Thoracic aorta (tissue), 2 donors: ENCODE measurements at regions not wholly inside any gene's neighbourhood (a gene's known extent, or its start where the extent isn't known, plus 50 kb on each side); places are given as distances from the start of the nearest gene placed in this dataset.

Experiments used
- ATAC-seq: fragments of 150-250 bp; one replicate; pipeline ENCODE4 v1.8.0; 2017; ENCODE audit warnings: low read depth; ENCODE audit not compliant: insufficient number of reproducible peaks, low FRiP score
- DNase-seq: peaks from one replicate; pipeline ENCODE4 v3.0.0-alpha.2; 2020; ENCODE audit warnings: low spot score
- H3K27ac ChIP-seq, 2 donors: fragments of 200-600 bp; sonication (generic); 1 replicate in 1 of 2; 2 replicates in 1 of 2; pipeline ENCODE4 v1.5.1; 2016; ENCODE audit warnings: mild to moderate bottlenecking in 2 of 2, moderate library complexity in 2 of 2
- H3K27me3 ChIP-seq: fragments of 200-600 bp; sonication (generic); replicated peaks from 2 replicates; pipeline ENCODE4 v1.6.0; 2016; ENCODE audit warnings: mild to moderate bottlenecking; ENCODE audit not compliant: insufficient read depth
- H3K36me3 ChIP-seq: fragments of 200-600 bp; sonication (generic); one replicate; pipeline ENCODE4 v1.5.1; 2016
- H3K4me1 ChIP-seq, 2 donors: fragments of 200-600 bp; sonication (generic); 1 replicate in 1 of 2; 2 replicates in 1 of 2; pipeline versions ENCODE4 v1.5.1 to v1.6.0; 2016; ENCODE audit warnings: low read depth in 2 of 2, mild to moderate bottlenecking in 1 of 2; ENCODE audit not compliant: control insufficient read depth in 1 of 2
- H3K4me3 ChIP-seq: fragments of 200-600 bp; sonication (generic); 2 replicates; pipeline ENCODE4 v1.5.1; 2016; ENCODE audit warnings: mild to moderate bottlenecking
- H3K9me3 ChIP-seq: fragments of 200-600 bp; sonication (generic); 2 replicates; pipeline ENCODE4 v1.5.1; 2016
- TF ChIP-seq, protein P1 (sequence below): fragments of 200-600 bp; sonication (generic); IDR thresholded peaks from one replicate; pipeline ENCODE4 v1.5.1; 2019; ENCODE audit warnings: antibody characterized with exemption

DNA sequence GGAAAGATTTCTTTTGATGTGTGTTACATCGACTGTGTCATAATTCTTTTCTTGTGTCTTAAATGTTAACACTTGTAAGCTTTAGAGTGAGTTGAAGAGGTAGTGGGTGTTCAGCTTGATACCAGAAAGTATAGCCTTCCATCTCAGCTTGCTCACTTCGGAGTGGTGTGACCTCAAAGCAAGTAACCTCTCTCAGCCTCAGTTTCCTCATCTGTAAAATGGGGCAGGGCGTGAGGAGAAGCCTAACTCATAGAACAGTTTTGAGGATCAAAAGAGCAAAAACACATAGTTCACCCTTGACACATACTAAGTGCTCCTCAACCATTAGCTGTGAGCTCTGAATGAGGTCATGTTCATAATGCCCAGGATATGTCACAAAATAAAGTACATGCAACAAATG, 434.8 kb upstream of the PROK2 start:
- no peaks in the 10 kb centered on the region for H3K36me3 ChIP-seq
- no peak for ATAC-seq

DNA sequence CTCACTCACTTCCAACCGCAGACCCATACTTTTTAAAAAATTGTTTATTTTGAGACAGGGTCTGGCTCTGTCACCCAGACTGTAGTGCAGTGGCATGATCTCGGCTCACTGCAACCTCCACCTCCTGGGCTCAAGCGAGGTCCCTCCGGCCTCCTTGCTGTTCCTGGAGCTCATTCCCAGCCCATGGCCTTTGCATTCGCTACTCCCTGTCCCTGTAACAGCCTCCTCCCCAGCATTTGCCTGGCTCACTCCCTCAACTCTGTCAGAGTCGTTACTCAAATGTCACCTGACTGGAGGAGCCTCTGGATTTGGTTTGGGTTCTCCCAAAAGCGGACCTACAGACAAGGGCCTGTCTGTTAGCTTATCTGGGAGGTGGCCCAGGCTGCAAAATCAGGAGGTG, 432.6 kb upstream of the PROK2 start:
- ATAC-seq: no peak
- TF ChIP-seq, protein P1, sequence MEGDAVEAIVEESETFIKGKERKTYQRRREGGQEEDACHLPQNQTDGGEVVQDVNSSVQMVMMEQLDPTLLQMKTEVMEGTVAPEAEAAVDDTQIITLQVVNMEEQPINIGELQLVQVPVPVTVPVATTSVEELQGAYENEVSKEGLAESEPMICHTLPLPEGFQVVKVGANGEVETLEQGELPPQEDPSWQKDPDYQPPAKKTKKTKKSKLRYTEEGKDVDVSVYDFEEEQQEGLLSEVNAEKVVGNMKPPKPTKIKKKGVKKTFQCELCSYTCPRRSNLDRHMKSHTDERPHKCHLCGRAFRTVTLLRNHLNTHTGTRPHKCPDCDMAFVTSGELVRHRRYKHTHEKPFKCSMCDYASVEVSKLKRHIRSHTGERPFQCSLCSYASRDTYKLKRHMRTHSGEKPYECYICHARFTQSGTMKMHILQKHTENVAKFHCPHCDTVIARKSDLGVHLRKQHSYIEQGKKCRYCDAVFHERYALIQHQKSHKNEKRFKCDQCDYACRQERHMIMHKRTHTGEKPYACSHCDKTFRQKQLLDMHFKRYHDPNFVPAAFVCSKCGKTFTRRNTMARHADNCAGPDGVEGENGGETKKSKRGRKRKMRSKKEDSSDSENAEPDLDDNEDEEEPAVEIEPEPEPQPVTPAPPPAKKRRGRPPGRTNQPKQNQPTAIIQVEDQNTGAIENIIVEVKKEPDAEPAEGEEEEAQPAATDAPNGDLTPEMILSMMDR: no peak
- no peaks in the 10 kb centered on the region for H3K36me3 ChIP-seq
- H3K27me3 ChIP-seq: no peaks in the 10 kb centered on the region
- no peak for DNase-seq
- H3K27ac ChIP-seq: no peak overlapping the region
- H3K4me1 ChIP-seq: peaks cover 0 to under 1% of the 10 kb centered on the region in 2 donors
- no peaks in the 10 kb centered on the region for H3K9me3 ChIP-seq
- H3K4me3 ChIP-seq: no peak overlapping the region

More for the DNA sequence above, 434.8 kb upstream of the PROK2 start:
- Histone ChIP-seq H3K4me1 (peaks cover 3 to 7% of the 10 kb centered on the region in 2 donors), H3K27ac (no peak overlapping the region), H3K9me3 (peaks cover 7% of the 10 kb centered on the region), H3K27me3 (no peaks in the 10 kb centered on the region), H3K4me3 (no peak overlapping the region)
- DNase-seq: no peak
- TF ChIP-seq, protein P1: no peak

DNA sequence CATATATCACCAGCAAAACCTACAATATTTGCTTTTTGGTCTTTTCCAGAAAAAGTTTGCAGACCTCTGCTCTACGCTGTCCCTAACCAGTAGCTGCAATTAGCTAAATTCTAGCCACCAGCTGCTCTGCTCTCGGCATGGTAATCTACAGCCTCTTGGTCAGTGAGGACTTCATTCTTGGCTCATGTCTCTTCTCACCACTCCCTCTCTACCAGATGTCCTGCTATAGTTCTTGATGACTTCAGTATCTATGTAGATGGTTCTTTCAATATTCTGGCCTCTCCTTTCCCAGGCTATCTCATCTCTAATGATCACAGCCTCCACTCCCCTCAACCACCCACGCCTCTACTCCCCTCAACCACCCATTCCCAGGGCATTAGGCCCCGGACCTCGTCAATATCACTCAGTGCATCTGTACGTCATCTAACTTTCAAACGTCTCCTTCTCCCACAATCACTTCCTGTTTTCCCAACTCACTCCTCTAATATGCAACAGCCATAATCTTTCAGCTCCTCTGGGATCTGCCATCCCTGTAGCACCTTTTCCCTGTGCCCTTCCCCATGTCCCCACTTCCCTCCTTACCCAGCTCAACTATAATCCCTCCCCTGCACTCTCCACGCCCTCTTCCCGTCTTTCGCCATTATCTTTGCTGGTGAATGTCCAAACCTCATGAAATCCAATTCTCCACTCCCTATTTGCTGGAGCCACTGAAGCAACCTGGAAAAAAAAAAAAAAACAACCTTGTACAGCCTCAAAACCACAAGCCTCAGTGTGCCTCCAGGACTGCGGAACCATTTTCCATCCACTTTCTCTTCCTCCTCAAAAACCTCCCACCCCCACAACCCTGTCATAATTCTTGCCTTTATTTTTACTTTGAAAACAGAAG, 429.4 kb upstream of the PROK2 start:
- TF ChIP-seq, protein P1: no peak
- Histone ChIP-seq H3K4me1 (no peaks in the 10 kb centered on the region), H3K4me3 (no peak overlapping the region), H3K9me3 (no peaks in the 10 kb centered on the region), H3K27me3 (no peaks in the 10 kb centered on the region), H3K27ac (no peak overlapping the region), H3K36me3 (no peaks in the 10 kb centered on the region)
- DNase-seq (no peak), ATAC-seq (no peak)

DNA sequence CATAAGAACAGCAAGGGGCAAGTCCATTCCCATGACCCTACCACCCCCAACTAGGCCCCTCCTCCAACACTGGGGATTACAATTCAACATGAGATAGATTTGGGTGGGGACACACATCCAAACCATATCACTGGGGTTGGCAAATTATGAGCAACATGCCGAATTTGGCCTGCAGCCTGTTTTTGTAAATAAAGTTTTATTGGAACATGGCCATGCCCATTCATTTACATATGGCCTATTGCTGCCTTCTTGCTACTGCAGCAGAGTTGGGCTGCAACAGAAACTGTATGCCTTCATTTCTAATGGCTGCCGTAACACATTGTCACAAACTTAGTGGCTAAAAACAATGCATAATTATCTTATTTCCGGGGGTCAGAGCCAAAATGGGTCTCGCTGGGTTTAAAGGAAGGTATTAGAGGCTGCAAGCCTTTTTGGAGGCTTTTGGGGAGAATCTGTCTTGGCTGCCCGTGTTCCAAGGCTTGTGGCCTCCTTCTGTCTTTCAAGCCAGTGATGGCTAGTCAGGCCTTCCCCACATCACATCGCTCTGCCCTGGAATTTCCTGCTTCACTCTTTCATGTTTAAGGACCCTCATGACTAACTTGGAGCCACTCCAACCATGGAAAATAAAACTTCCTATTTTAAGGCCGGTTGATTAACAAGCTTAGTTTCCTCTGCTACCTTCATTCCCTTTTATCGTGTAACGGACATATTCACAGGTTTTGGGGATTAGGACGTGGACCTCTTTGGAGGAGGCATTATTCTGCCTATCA, 428.5 kb upstream of the PROK2 start:
- H3K27me3 ChIP-seq: no peaks in the 10 kb centered on the region
- no peak for ATAC-seq
- no peak overlapping the region for H3K4me3 ChIP-seq
- DNase-seq: no peak
- TF ChIP-seq, protein P1: no peak
- H3K9me3 ChIP-seq: no peaks in the 10 kb centered on the region
- H3K27ac ChIP-seq: no peak overlapping the region
- H3K4me1 ChIP-seq: no peaks in the 10 kb centered on the region
- H3K36me3 ChIP-seq: no peaks in the 10 kb centered on the region

DNA sequence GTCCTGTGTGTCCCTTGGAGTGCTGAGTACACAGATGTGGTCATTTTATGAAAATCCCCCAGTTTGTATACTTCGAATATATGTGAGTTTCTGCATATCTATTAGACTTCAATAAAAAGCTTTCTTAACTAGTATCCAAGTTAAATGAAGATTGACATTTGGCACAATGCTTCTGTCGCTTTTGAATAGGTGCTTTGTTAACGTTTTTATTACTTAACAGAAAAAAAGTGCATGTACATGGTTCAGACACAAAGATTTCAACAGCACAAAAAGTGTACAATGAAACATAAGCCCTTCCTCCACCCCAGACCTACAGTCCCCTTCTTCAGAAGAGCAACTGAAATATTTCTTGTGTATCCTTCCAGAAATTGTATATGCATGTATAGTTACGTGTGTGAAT, 427.4 kb upstream of the PROK2 start:
- DNase-seq (no peak), ATAC-seq (no peak)
- H3K36me3 ChIP-seq: no peaks in the 10 kb centered on the region
- H3K4me1 ChIP-seq: no peaks in the 10 kb centered on the region
- H3K4me3 ChIP-seq: no peak overlapping the region
- TF ChIP-seq, protein P1: no peak
- no peaks in the 10 kb centered on the region for H3K9me3 ChIP-seq
- no peak overlapping the region for H3K27ac ChIP-seq
- no peaks in the 10 kb centered on the region for H3K27me3 ChIP-seq
